AG09319 (cell line): ENCODE measurements at regions not wholly inside any gene's neighbourhood (a gene's known extent, or its start where the extent isn't known, plus 50 kb on each side); places are given as distances from the start of the nearest gene placed in this dataset.

ENCODE experiments used
- DNase-seq: peaks from one replicate; pipeline ENCODE4 v3.0.0-alpha.2; 2010; ENCODE audit warnings: low read depth; ENCODE audit errors: extremely low read depth
- TF ChIP-seq, protein P1 (sequence below): IDR thresholded peaks from 2 replicates; pipeline ENCODE4 v1.5.1; 2011; ENCODE audit warnings: low read depth, mild to moderate bottlenecking, inconsistent platforms, low read length, moderate library complexity

DNA sequence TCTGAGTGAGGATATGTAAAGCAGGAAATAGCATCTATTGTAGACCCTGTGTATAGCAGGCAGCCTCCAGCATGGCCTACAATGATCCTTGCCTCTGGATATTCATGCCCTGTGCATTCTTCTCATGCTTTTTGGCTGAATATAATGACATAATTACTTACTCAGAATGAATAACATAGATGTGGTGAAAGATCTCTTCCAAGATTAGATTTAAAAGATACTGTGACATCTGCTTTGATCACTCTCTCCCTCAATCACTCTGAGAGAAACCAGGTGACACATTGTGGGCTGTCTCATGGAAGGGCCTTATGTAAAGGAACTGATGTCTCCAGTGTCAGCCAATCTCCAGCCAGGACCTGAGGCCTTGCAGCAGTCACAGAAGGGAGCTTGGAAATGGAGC is 376.7 kb downstream of the DNAH5 start:
- TF ChIP-seq, protein P1, sequence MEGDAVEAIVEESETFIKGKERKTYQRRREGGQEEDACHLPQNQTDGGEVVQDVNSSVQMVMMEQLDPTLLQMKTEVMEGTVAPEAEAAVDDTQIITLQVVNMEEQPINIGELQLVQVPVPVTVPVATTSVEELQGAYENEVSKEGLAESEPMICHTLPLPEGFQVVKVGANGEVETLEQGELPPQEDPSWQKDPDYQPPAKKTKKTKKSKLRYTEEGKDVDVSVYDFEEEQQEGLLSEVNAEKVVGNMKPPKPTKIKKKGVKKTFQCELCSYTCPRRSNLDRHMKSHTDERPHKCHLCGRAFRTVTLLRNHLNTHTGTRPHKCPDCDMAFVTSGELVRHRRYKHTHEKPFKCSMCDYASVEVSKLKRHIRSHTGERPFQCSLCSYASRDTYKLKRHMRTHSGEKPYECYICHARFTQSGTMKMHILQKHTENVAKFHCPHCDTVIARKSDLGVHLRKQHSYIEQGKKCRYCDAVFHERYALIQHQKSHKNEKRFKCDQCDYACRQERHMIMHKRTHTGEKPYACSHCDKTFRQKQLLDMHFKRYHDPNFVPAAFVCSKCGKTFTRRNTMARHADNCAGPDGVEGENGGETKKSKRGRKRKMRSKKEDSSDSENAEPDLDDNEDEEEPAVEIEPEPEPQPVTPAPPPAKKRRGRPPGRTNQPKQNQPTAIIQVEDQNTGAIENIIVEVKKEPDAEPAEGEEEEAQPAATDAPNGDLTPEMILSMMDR = no peak
- DNase-seq = no peak

DNA sequence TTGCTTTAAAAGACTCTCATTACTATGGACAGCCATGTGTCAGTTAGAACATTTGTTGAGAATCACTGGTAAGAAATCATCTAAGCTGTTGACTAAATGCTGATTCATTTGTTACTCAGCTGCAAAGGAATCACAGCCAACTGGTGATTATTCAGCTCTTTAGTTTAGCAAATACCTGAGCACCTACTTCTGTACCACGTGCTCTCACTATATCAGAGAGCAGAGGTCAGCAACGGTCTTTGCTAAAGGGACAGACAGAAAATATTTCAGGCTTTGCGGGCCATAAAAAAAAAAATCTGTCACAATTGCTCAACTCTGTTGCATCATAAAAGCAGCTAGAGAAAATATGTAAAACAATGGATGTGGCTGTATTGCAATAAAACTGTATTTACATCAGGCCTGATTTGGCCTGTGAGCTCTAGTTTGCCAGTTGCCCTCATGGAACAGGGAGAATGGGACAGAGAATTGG is 377.6 kb downstream of the DNAH5 start:
- no peak for DNase-seq
- TF ChIP-seq, protein P1 = no peak

DNA sequence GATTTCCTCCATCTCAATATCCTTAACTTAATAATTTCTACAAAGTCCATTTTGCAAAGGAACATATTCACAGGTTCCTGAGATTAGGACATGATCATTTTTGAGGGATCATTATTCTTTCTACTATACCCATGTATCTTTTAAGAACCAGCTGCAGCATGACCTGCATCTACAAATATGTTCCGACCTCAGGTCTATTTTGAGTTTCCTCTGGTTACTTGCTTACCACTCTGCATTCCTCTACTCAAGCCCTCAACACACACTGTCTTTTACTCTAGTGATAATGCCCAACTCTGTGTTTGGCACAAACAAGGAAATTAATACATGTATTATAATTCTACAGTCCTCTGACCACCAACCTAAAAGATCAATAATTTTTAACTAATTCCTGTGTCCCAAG is 386.1 kb downstream of the DNAH5 start:
- TF ChIP-seq, protein P1 = no peak
- no peak for DNase-seq

DNA sequence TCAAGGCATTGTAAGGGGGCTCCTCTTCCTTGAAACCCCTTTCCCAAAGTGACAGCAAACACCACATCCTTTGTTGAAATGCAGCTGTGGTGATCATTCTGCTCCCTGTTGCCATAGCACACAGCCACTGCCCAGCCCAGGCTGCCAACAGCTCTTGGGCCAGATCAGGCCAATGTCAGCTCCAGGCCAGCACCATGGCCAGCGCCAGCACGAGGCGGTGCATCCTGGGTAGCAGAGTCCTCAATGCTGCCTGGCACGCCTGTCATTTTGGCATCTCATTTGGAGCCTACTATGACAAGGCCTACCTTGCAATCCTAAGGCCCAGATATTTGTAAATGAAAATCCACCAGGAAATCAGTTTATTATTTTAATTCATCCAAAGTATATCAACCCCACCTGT is 390.6 kb downstream of the DNAH5 start:
- DNase-seq = no peak
- TF ChIP-seq, protein P1 = no peak

DNA sequence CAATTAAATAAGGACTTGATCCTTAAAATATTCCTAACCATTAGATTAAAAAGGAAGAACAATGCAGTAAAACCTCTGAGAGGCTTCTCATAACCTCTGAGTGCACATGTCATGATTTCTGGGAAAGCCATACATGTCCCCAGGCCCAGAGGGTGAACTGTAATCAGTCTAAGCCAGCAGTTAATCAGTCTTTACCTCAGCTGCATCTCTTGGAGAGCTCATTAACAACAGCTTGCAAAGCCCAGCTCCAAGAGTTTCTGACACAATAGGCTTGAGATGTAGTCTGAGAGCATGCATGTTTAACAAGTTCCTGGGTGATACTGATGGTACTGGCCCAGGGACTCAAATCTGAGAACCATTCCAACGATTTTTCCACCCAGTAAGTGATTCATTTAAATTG is 392.1 kb downstream of the DNAH5 start:
- DNase-seq = no peak

DNA sequence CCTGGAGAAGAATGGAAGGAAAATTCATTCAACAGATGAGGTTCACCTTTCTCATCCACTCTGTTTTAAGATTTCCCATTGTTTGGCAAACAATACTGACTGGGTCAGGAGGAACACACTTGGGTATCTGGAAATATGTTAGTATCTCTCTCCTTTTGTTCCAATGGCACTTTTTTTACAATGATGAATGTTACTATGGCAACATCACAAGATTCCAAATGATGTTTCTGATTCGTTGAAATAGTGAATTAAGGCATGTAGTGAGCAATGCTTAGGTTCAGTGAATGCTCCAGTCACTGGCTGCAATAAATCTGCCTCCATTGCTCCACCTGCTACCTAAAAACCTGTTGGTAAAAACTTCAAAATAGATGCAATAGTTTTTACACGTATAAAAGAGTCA is 392.8 kb downstream of the DNAH5 start:
- TF ChIP-seq, protein P1 = no peak
- no peak for DNase-seq

More for the DNA sequence above, 392.1 kb downstream of the DNAH5 start:
- TF ChIP-seq, protein P1 = no peak

DNA sequence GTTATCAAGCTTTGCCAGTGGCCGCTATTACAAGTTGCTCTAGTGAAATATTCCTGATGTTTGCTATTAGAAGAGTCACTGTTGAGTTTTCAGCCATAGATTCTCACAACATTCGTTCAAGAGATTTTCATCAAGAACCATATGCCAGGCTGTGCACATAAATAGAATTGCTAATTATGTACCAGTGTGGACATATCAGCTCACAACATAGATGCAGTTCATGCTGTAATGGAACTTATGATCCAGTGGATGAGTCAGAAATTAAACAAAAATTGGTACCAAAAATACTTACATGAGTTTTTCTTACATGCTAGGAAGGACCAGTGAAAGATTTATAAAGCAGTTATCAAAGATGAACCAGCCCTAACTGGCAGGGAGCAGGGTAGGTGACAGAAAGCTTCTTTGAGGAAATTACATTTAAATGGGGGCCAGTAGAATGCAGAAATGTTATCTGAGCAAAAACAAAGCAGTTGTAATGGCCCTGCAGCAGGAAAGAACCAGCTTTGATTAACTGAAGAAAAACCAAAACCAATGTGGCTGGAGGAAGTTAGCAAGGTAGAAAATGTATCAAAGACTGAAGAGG is 404.2 kb downstream of the DNAH5 start:
- TF ChIP-seq, protein P1 = no peak
- DNase-seq = no peak
